Astrocyte of the spinal cord (primary cell): ENCODE measurements at regions not wholly inside any gene's neighbourhood (a gene's known extent, or its start where the extent isn't known, plus 50 kb on each side); places are given as distances from the start of the nearest gene placed in this dataset.
A peak's percentile ranks its signal among the peaks of the same experiment; 100 is the strongest.

Experiments
- DNase-seq: peaks from one replicate; pipeline ENCODE4 v3.0.0; 2011; ENCODE audit warnings: low read depth, low spot score
- H3K4me3 ChIP-seq: 2 replicates; pipeline ENCODE4 v1.5.1; 2011; ENCODE audit warnings: low read depth, mild to moderate bottlenecking, low read length, moderate library complexity
- CTCF ChIP-seq: IDR thresholded peaks from 2 replicates; pipeline ENCODE4 v1.5.1; 2012; ENCODE audit warnings: low read depth, mild to moderate bottlenecking, low read length, inconsistent platforms
- in situ Hi-C: cut with HindIII; loops from 2 replicates; pipeline ENCODE4 v1.10.0; 2017; ENCODE audit warnings: low sequenced_read_pairs

- in situ Hi-C loops: no loop called here
These were observed 378.3 kb upstream of the WWC1 start for GRCh38 chr5:167912941-167913665.

GRCh38 chr5:167915237-167915636 lies 376.2 kb upstream of the WWC1 start:
- no peak overlapping the region for H3K4me3 ChIP-seq
- DNase-seq: no peak
- in situ Hi-C loops: no loop called here
- no peak for TF ChIP-seq CTCF

More at GRCh38 chr5:167912941-167913665, 378.3 kb upstream of the WWC1 start:
- H3K4me3 ChIP-seq: no peak overlapping the region
- no peak for DNase-seq
- TF ChIP-seq CTCF: no peak

GRCh38 chr5:167916261-167916691 lies 375.2 kb upstream of the WWC1 start:
- peak; percentile 93 for DNase-seq
- no peak overlapping the region for H3K4me3 ChIP-seq
- no peak for TF ChIP-seq CTCF
- in situ Hi-C loops: no loop called here

GRCh38 chr5:167916706-167917105 lies 374.7 kb upstream of the WWC1 start:
- no peak overlapping the region for H3K4me3 ChIP-seq
- TF ChIP-seq CTCF: no peak
- in situ Hi-C loops: no loop called here
- no peak for DNase-seq

GRCh38 chr5:167918184-167918812 lies 373.1 kb upstream of the WWC1 start:
- TF ChIP-seq CTCF: no peak
- no peak for DNase-seq
- in situ Hi-C loops: no loop called here
- H3K4me3 ChIP-seq: no peak overlapping the region

GRCh38 chr5:167918813-167919483 lies 372.5 kb upstream of the WWC1 start:
- no peak overlapping the region for H3K4me3 ChIP-seq
- no peak for TF ChIP-seq CTCF
- in situ Hi-C loops: no loop called here
- DNase-seq: no peak
